SHP77 (cell line): ENCODE measurements at regions not wholly inside any gene's neighbourhood (a gene's known extent, or its start where the extent isn't known, plus 50 kb on each side); places are given as distances from the start of the nearest gene placed in this dataset.

ENCODE experiments used
- DNase-seq, 2 experiments: peaks; one replicate each; lab custom pipeline; 2025; lab: John Stamatoyannopoulos, UW

GRCh38 chr10:3723766-3724165 is 61.2 kb downstream of the KLF6 start:
- no peak for DNase-seq

- no peak for DNase-seq
These were observed 64.6 kb downstream of the KLF6 start for GRCh38 chr10:3720228-3721019.

GRCh38 chr10:3719024-3719843 is 65.8 kb downstream of the KLF6 start:
- no peak for DNase-seq

GRCh38 chr10:3716093-3716492 is 68.9 kb downstream of the KLF6 start:
- no peak for DNase-seq

- DNase-seq = no peak
These were observed 70.0 kb downstream of the KLF6 start for GRCh38 chr10:3714967-3715366.

GRCh38 chr10:3714531-3714930 is 70.5 kb downstream of the KLF6 start:
- no peak for DNase-seq

- no peak for DNase-seq
These were observed 72.3 kb downstream of the KLF6 start for GRCh38 chr10:3712707-3713106.

GRCh38 chr10:3711918-3712317 is 73.1 kb downstream of the KLF6 start:
- no peak for DNase-seq

- DNase-seq = no peak
These were observed 74.2 kb downstream of the KLF6 start for GRCh38 chr10:3710764-3711163.

GRCh38 chr10:3709456-3710060 is 75.5 kb downstream of the KLF6 start:
- no peak for DNase-seq

GRCh38 chr10:3708852-3709251 is 76.2 kb downstream of the KLF6 start:
- DNase-seq = no peak

- DNase-seq = no peak
These were observed 80.3 kb downstream of the KLF6 start for GRCh38 chr10:3704565-3705325.

- DNase-seq = no peak
These were observed 82.4 kb downstream of the KLF6 start for GRCh38 chr10:3702569-3702968.

GRCh38 chr10:3702056-3702546 is 82.9 kb downstream of the KLF6 start:
- no peak for DNase-seq

- no peak for DNase-seq
These were observed 83.5 kb downstream of the KLF6 start for GRCh38 chr10:3701491-3701890.

- no peak for DNase-seq
These were observed 84.4 kb downstream of the KLF6 start for GRCh38 chr10:3700531-3701076.

GRCh38 chr10:3699916-3700315 is 85.1 kb downstream of the KLF6 start:
- no peak for DNase-seq

GRCh38 chr10:3698312-3698711 is 86.7 kb downstream of the KLF6 start:
- no peak for DNase-seq

- DNase-seq = no peak
These were observed 91.3 kb downstream of the KLF6 start for GRCh38 chr10:3693698-3694080.

- DNase-seq = no peak
These were observed 91.8 kb downstream of the KLF6 start for GRCh38 chr10:3693022-3693697.

- DNase-seq = no peak
These were observed 92.5 kb downstream of the KLF6 start for GRCh38 chr10:3692387-3692999.
